Caki2 (cell line): ENCODE measurements at regions not wholly inside any gene's neighbourhood (a gene's known extent, or its start where the extent isn't known, plus 50 kb on each side); places are given as distances from the start of the nearest gene placed in this dataset.
"Not testable (repeated sequence)": the region's sequence is repeated elsewhere in the genome, so short reads cannot be mapped to it uniquely, and the experiment has no call there.

Source experiments
- DNase-seq: peaks from one replicate; pipeline ENCODE4 v3.0.0-alpha.2; 2015; ENCODE audit warnings: low read depth
- in situ Hi-C: cut with HindIII; loops from 2 replicates; pipeline ENCODE4 v1.10.0; 2016; ENCODE audit warnings: low sequenced_read_pairs, low pct_unique_long_range_greater_than_20kb, mixed read lengths

- in situ Hi-C loops, result not testable (repeated sequence)
Observed at GRCh38 chr1:228611707-228612106, 123.6 kb upstream of the RHOU start.

GRCh38 chr1:228622002-228622716, 113.1 kb upstream of the RHOU start:
- in situ Hi-C loops, DNase-seq: not testable (repeated sequence)

More at GRCh38 chr1:228611707-228612106, 123.6 kb upstream of the RHOU start:
- not testable (repeated sequence) for DNase-seq

DNA sequence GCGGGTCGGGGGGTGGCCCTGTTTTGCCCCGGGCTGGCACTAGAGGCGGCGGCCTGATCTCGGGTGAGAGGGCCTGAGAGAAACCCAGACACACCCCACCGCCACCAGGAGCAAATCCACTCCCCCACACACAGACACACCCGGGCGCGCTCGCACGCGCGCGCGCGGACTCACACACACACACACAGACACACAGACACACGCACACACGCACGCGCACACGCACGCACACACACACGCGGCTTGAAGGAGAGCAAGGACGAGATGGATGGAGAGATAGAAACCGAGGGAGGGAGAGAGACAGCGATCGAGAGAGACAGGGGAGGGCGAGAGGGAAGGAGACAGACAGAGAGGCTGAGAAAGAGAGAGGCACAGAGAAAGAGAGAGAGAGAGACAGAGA, 108.8 kb upstream of the RHOU start:
- in situ Hi-C loops, DNase-seq: not testable (repeated sequence)

DNA sequence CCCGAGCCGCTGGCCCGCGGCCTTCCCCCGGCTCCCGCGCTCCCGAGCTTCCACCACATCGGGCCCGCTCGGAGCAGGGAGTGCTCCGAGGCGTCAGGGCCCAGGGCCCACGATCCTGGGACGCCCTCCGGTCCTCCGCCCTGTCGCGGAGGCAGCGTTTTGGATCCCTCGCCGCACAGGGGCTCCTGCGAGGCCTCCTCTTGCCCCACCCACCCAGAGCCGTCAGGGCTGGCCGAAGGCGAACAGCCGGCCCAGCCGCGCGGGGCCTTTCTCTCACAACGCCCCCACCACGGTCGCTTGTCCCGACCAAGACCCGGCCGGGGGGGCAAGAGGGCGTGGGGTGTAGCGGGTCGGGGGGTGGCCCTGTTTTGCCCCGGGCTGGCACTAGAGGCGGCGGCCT, 102.4 kb upstream of the RHOU start:
- in situ Hi-C loops, result not testable (repeated sequence)

DNA sequence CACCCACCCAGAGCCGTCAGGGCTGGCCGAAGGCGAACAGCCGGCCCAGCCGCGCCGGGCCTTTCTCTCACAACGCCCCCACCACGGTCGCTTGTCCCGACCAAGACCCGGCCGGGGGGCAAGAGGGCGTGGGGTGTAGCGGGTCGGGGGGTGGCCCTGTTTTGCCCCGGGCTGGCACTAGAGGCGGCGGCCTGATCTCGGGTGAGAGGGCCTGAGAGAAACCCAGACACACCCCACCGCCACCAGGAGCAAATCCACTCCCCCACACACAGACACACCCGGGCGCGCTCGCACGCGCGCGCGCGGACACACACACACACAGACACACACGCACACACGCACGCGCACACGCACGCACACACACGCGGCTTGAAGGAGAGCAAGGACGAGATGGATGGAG, 100.0 kb upstream of the RHOU start:
- in situ Hi-C loops, DNase-seq: not testable (repeated sequence)

More for the DNA sequence above, 102.4 kb upstream of the RHOU start:
- not testable (repeated sequence) for DNase-seq

DNA sequence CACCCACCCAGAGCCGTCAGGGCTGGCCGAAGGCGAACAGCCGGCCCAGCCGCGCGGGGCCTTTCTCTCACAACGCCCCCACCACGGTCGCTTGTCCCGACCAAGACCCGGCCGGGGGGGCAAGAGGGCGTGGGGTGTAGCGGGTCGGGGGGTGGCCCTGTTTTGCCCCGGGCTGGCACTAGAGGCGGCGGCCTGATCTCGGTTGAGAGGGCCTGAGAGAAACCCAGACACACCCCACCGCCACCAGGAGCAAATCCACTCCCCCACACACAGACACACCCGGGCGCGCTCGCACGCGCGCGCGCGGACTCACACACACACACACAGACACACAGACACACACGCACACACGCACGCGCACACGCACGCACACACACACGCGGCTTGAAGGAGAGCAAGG, 97.8 kb upstream of the RHOU start:
- DNase-seq, in situ Hi-C loops: not testable (repeated sequence)

DNA sequence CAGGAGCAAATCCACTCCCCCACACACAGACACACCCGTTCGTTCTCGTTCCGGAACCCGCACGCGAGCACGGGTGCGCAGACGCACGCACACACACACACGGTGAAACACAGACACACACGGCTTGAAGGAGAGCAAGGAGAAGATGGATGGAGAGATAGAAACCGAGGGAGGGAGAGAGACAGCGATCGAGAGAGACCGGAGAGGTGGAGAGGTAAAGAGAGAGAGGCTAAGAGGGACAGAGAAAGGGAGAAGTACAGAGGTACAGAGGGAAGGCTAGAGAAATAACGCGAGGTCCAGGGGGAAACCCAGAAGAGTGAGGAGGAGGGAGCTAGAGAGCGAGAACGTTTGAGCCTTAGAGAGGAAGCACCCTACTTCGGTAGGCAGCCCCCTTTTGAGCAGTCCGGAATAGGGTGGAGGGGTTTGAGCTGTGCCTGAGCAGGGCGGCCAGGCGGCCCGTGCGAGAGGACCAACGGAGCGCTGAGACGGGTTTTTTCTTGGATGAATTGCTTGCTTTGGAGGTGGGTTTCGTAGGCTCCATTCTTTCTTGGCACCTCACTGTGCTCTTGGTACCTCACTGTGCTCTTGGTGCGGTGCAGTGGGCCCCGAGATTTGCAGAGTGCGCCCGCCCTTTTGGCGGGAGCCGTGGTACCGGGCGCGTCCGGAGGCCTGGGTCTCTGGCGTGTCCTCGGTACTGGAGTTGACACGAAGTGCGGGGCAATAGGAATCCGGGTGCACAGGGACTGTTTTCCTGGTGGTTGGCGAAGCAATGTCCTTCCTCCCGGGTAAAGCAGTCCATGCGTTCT, 88.4 kb upstream of the RHOU start:
- in situ Hi-C loops, result no loop called here
- peak; percentile 81 for DNase-seq

- in situ Hi-C loops, result no loop called here
- DNase-seq, result peak; percentile 89
Observed at GRCh38 chr1:228647523-228648444, 87.5 kb upstream of the RHOU start.

GRCh38 chr1:228648647-228649383, 86.5 kb upstream of the RHOU start:
- DNase-seq, result no peak
- in situ Hi-C loops, result no loop called here

- DNase-seq, result no peak
- in situ Hi-C loops, result no loop called here
Observed at GRCh38 chr1:228650141-228650540, 85.1 kb upstream of the RHOU start.

- DNase-seq, result no peak
- in situ Hi-C loops, result no loop called here
Observed at GRCh38 chr1:228650946-228651345, 84.3 kb upstream of the RHOU start.

GRCh38 chr1:228652116-228652515, 83.2 kb upstream of the RHOU start:
- DNase-seq, result no peak
- in situ Hi-C loops, result no loop called here

DNA sequence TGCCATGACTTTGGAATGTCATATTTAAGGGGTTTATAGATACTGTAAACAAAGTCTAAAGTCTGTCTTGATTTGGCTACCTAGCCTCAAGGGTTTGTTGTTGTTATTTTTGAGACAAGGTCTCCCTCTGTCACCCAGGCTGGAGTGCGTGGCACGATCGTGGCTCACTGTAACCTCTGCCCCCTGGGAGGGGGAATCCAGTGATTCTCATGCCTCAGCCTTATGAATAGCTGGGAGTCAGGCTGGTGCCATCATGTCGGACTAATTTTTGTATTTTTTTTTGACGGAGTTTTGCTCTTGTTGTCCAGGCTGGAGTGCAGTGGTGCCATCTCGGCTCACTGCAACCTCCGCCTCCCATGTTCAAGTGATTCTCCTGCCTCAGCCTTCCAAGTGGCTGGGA, 82.2 kb upstream of the RHOU start:
- in situ Hi-C loops, DNase-seq: not testable (repeated sequence)

DNA sequence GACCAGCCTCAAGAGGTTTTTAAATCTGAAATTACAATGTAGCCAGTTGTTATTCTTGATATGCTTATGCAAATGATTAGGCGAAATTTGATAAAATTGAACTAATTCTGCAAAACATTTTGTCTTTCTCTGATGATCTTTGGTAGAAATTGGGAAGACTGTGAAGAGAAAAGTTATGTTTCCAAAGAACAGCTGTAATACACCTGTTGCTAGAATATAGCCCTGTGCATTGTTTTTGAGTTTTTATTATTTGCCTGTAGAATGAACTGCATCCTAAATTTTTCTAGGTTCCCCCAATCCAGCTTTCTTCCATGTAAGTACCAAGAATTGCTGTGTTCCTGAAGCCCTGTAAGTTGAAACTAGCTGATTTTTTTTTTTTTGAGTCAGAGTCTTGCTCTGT, 81.5 kb upstream of the RHOU start:
- DNase-seq, result no peak
- in situ Hi-C loops, result no loop called here

DNA sequence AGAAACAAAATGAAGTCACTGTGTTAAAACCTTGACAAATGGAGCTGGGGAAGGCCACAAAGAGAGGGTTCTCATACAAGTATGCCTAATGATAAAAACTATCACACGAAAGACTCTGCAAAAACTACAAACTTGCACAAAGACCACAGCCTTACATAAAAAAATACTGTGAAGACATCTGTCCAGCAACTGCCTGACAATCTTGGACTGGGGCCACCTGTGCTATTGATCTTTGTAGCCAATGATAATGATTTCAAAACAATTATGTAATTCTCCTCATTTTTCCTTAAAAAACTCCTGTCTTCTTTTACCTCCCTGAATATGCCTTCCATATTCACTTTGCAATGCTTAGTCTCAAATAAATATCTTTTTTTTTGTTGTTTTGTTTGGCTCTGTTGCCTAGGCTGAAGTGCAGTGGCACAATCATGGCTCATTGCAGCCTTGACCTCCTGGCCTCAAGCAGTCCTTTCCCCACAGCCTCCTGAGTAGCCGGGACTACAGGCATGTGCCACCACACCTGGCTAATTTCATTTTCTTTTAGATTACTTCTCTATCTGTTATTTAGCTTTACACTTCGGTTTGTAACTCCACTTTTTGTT, 79.4 kb upstream of the RHOU start:
- in situ Hi-C loops, result no loop called here
- DNase-seq, result no peak

GRCh38 chr1:228662007-228662689, 73.1 kb upstream of the RHOU start:
- DNase-seq, in situ Hi-C loops: not testable (repeated sequence)

DNA sequence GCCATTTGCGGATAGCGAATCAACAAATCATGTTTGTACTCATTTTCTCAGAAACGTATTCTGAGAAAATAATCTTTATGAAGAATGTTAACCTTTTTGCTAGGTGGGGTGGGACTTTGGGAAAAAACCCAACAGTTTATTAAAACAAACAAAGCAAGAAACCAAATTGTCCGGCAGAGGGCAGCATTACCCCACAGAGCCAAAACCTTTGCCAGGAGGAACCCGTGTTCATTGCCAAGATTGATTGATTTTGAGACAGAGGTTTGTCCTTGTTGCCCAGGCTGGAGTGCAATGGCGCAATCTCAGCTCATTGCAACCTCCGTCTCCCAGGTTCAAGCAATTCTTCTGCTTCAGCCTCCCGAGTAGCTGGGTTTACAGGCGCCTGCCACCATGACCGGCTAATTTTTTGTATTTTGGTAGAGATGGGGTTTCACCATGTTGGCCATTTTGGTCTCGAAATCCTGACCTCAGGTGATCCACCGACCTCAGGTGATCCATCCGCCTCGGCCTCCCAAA, 70.8 kb upstream of the RHOU start:
- in situ Hi-C loops, result no loop called here
- peak; percentile 50 for DNase-seq
